ENCODE measurements at regions not wholly inside any gene's neighbourhood (a gene's known extent, or its start where the extent isn't known, plus 50 kb on each side); places are given as distances from the start of the nearest gene placed in this dataset.

DNA sequence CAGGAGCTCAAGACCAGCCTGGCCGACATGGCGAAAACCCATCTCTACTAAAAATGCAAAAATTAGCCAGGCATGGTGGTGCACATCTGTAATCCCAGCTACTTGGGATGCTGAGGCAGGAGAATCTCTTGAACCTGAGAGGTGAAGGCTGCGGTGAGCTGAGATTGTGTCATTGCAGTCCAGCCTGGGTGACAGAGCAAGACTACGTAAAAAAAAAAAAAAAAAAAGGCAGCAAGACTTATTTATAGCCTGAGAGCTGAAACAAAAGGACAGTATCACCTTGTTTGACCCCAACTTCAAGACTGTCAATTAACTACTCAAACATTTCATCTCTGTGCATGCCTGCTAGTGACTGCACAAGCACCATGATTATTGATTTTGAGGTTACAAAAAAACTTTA, 478.9 kb upstream of the GBE1 start:
- no peak overlapping the region for H3K27ac ChIP-seq (ENCODE audit: low read depth, low read length)
- no peaks in the 10 kb centered on the region for H3K27me3 ChIP-seq (ENCODE audit: control insufficient read depth, insufficient read depth, low read length)
- H3K9ac ChIP-seq (ENCODE audit: low read length) = no peak overlapping the region
- no peaks in the 10 kb centered on the region for H3K4me1 ChIP-seq (ENCODE audit: control insufficient read depth, insufficient read depth, low read length)
- no peak overlapping the region for H3K4me3 ChIP-seq (ENCODE audit: low read length)
- no peaks in the 10 kb centered on the region for H3K36me3 ChIP-seq (ENCODE audit: control insufficient read depth, insufficient read depth, low read length)

DNA sequence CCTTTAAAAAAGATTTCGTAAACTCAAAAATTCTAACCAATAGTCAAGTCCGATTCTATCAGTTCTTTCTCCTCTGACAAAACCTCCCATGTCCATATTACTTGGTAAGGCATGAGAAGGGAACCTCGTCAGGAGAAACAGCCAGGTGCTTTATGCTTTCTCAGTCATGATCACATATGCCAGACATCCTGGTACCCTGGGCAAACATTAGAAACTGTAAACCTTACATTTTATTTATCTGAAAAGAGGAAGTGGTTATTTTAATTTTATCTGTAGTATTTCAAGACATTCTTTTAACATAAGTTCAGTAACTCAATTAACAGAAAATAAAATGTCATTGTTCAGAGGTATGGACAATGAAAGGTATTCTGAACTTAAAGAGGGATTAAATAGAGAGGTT, 474.8 kb upstream of the GBE1 start:
- Histone ChIP-seq H3K9ac (ENCODE audit: low read length) (no peak overlapping the region), H3K27me3 (ENCODE audit: control insufficient read depth, insufficient read depth, low read length) (no peaks in the 10 kb centered on the region), H3K4me1 (ENCODE audit: control insufficient read depth, insufficient read depth, low read length) (no peaks in the 10 kb centered on the region), H3K36me3 (ENCODE audit: control insufficient read depth, insufficient read depth, low read length) (no peaks in the 10 kb centered on the region), H3K27ac (ENCODE audit: low read depth, low read length) (no peak overlapping the region), H3K4me3 (ENCODE audit: low read length) (no peak overlapping the region)

DNA sequence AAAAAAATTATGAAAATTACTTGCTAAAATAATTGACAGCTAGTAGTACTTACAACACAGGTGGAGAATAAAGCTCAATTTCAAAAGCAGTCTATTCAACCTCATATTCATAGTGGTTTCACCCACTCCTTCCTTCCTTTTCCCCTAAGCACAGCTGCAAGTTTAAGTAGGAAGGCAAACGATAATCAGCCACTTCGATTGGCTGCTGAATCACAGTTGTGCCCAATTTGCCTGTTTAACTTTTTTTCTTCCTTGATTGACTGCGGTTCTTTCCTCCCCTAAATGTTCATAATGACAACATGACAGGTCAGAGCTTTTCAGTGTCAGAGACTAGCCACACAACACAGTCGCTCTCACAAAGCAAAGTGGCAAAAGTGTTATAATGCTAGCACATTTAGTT, 468.0 kb upstream of the GBE1 start:
- H3K27me3 ChIP-seq (ENCODE audit: control insufficient read depth, insufficient read depth, low read length) = no peaks in the 10 kb centered on the region
- no peak overlapping the region for H3K9ac ChIP-seq (ENCODE audit: low read length)
- no peaks in the 10 kb centered on the region for H3K4me1 ChIP-seq (ENCODE audit: control insufficient read depth, insufficient read depth, low read length)
- no peak overlapping the region for H3K4me3 ChIP-seq (ENCODE audit: low read length)
- no peak overlapping the region for H3K27ac ChIP-seq (ENCODE audit: low read depth, low read length)
- H3K36me3 ChIP-seq (ENCODE audit: control insufficient read depth, insufficient read depth, low read length) = no peaks in the 10 kb centered on the region

DNA sequence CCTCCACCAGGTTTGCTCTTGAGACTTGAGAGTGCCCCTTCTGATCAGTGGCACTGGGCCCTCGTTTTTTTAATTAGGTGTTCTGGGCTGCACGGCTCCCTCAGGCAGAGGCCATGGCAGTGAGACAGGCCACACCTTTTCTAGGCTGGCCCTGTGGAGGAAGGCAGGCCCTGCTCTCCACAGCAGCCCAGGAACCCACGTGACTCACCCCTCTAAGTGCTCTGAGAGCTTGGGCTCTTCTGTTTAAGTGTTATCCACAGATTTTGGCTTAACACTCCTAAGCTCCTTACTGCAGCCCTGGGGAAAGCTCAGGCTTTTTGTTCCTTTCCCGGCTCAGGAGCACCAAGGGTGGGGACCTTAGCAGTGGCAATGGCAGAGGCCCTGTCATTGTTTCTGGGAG, 463.2 kb upstream of the GBE1 start:
- Histone ChIP-seq H3K9ac (ENCODE audit: low read length) (no peak overlapping the region), H3K27me3 (ENCODE audit: control insufficient read depth, insufficient read depth, low read length) (no peaks in the 10 kb centered on the region), H3K36me3 (ENCODE audit: control insufficient read depth, insufficient read depth, low read length) (no peaks in the 10 kb centered on the region), H3K4me1 (ENCODE audit: control insufficient read depth, insufficient read depth, low read length) (no peaks in the 10 kb centered on the region), H3K4me3 (ENCODE audit: low read length) (no peak overlapping the region), H3K27ac (ENCODE audit: low read depth, low read length) (no peak overlapping the region)

DNA sequence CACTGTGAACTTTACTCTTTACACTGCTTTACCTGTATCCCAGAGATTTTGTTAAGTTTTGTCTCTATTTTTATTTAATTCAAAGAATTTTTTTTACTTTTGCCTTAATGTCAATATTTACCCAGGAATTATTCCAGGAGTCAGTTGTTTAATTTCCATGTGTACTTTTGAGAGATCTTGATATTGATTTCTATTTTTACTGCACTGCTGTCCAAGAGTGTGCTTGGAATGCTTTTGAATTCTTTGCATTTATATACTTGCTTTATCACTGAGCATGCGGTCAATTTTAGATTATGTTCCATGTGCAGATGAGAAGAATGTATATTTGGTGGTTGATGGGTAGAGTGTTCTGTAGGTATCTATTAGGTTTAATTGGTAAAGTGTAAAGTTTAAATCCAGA, 461.0 kb upstream of the GBE1 start:
- H3K4me1 ChIP-seq (ENCODE audit: control insufficient read depth, insufficient read depth, low read length) = no peaks in the 10 kb centered on the region
- H3K36me3 ChIP-seq (ENCODE audit: control insufficient read depth, insufficient read depth, low read length) = no peaks in the 10 kb centered on the region
- no peak overlapping the region for H3K9ac ChIP-seq (ENCODE audit: low read length)
- H3K27me3 ChIP-seq (ENCODE audit: control insufficient read depth, insufficient read depth, low read length) = no peaks in the 10 kb centered on the region
- no peak overlapping the region for H3K27ac ChIP-seq (ENCODE audit: low read depth, low read length)
- H3K4me3 ChIP-seq (ENCODE audit: low read length) = no peak overlapping the region

DNA sequence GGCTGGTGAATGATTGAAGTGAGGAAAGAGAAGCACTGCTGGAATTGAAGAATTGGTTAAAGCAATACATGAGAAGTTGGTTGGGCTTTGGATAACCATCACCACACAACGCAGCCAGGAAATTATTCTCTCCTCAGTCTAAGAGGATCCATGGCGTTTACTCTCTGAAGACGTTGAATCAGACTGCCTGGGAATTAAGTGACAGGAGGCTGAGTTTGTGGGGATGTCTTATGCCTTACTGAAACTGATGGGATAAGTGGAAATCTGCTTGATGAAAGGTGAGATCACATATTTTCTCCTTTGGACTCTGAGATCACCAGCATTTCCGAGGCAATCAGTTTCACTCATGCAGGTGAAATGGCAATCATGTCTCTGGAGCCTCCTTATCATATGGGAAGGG, 456.1 kb upstream of the GBE1 start:
- Histone ChIP-seq H3K9ac (ENCODE audit: low read length) (no peak overlapping the region), H3K4me3 (ENCODE audit: low read length) (no peak overlapping the region), H3K27me3 (ENCODE audit: control insufficient read depth, insufficient read depth, low read length) (no peaks in the 10 kb centered on the region), H3K36me3 (ENCODE audit: control insufficient read depth, insufficient read depth, low read length) (no peaks in the 10 kb centered on the region), H3K4me1 (ENCODE audit: control insufficient read depth, insufficient read depth, low read length) (no peaks in the 10 kb centered on the region), H3K27ac (ENCODE audit: low read depth, low read length) (no peak overlapping the region)

DNA sequence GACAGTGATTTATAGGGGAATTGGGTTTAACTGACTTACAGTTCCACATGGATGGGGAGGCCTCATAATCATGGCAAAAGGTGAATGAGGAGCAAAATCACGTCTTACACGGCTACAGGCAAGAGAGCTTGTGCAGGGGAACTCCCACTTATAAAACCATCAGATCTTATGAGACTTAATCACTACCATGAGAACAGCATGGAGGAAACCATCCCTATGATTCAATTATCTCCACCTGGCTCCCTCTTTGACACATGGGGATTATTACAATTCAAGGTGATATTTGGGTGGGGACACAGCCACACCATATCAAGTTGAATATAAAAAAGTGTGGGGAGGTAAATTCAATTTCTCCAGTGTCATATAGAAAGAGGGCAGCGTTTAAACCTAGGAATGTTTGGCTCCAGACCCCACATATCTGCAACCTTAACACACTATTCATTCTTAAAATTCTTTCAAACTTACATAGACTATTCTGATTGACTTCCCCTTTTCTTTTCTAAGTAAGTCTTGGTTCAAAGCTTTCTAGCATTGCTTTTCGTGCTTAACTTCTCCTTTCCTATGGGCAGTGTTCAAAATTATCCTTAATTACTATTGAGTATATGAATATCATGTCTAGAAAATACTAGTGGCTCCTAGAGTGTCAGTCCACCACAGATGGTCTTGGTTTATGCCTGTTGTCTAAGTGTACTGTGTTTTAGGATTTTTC, 446.7 kb upstream of the GBE1 start:
- no peak overlapping the region for H3K9ac ChIP-seq (ENCODE audit: low read length)
- H3K36me3 ChIP-seq (ENCODE audit: control insufficient read depth, insufficient read depth, low read length) = no peaks in the 10 kb centered on the region
- no peaks in the 10 kb centered on the region for H3K27me3 ChIP-seq (ENCODE audit: control insufficient read depth, insufficient read depth, low read length)
- no peak overlapping the region for H3K27ac ChIP-seq (ENCODE audit: low read depth, low read length)
- H3K4me1 ChIP-seq (ENCODE audit: control insufficient read depth, insufficient read depth, low read length) = no peaks in the 10 kb centered on the region
- H3K4me3 ChIP-seq (ENCODE audit: low read length) = no peak overlapping the region

DNA sequence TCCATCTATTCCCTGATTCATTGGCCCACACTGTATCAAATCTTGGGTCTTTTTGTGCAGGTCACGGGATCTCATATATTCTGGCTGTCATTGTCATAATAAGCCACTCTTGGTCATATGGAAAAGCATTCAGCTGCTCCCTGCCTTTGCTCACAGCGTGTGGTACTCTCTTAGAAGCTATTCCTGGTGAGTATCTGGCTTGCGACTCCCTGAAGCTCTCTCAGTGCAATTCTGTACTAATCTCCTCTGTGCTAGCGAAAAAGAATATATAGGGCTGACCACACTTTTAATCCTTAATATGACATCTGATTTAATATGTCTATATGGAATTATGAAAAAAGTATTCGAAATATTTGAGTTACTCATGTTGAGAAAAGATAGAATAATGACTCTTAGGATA, 440.8 kb upstream of the GBE1 start:
- H3K36me3 ChIP-seq (ENCODE audit: control insufficient read depth, insufficient read depth, low read length) = no peaks in the 10 kb centered on the region
- no peaks in the 10 kb centered on the region for H3K27me3 ChIP-seq (ENCODE audit: control insufficient read depth, insufficient read depth, low read length)
- H3K4me1 ChIP-seq (ENCODE audit: control insufficient read depth, insufficient read depth, low read length) = no peaks in the 10 kb centered on the region
- no peak overlapping the region for H3K9ac ChIP-seq (ENCODE audit: low read length)
- no peak overlapping the region for H3K4me3 ChIP-seq (ENCODE audit: low read length)
- H3K27ac ChIP-seq (ENCODE audit: low read depth, low read length) = no peak overlapping the region

DNA sequence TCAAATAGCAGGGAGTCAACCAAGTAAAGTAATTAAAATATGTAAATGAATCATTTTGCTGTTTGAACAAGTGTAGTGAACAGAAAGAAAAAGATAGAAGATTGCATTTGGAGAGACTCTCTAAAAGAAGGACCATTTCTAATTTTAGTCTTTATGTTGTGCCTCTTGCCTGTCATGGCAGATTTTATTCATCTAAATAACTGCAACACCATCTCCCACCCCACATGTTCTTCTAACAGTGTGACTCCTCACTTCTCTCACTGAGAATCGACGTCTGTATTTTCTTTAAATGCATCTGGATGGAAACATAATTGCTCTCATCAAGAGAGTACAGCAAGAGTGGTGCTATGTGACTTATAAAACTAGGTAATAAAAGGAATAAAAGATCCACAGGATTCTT, 439.9 kb upstream of the GBE1 start:
- Histone ChIP-seq H3K9ac (ENCODE audit: low read length) (no peak overlapping the region), H3K36me3 (ENCODE audit: control insufficient read depth, insufficient read depth, low read length) (no peaks in the 10 kb centered on the region), H3K4me1 (ENCODE audit: control insufficient read depth, insufficient read depth, low read length) (no peaks in the 10 kb centered on the region), H3K4me3 (ENCODE audit: low read length) (no peak overlapping the region), H3K27ac (ENCODE audit: low read depth, low read length) (no peak overlapping the region), H3K27me3 (ENCODE audit: control insufficient read depth, insufficient read depth, low read length) (no peaks in the 10 kb centered on the region)

DNA sequence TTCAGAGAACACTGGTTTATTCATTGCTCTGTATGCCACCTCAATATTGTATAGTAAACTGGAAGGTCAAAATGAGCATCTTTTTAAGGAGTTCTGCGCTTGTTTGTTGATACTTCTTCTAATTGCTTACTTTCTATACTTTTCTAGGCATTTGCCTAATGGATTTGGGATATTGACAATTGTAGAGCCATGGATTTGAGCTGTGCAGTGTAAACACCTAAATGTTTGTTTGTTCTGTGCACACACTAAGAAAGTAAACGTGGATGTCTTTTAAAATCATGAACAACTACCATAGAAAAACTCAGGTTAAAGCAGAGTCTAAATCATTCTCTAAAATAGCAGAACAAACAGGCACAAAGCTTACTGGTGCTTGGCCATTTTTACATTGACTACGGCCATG, 436.6 kb upstream of the GBE1 start:
- no peaks in the 10 kb centered on the region for H3K27me3 ChIP-seq (ENCODE audit: control insufficient read depth, insufficient read depth, low read length)
- H3K9ac ChIP-seq (ENCODE audit: low read length) = no peak overlapping the region
- no peak overlapping the region for H3K4me3 ChIP-seq (ENCODE audit: low read length)
- H3K27ac ChIP-seq (ENCODE audit: low read depth, low read length) = no peak overlapping the region
- no peaks in the 10 kb centered on the region for H3K4me1 ChIP-seq (ENCODE audit: control insufficient read depth, insufficient read depth, low read length)
- no peaks in the 10 kb centered on the region for H3K36me3 ChIP-seq (ENCODE audit: control insufficient read depth, insufficient read depth, low read length)

DNA sequence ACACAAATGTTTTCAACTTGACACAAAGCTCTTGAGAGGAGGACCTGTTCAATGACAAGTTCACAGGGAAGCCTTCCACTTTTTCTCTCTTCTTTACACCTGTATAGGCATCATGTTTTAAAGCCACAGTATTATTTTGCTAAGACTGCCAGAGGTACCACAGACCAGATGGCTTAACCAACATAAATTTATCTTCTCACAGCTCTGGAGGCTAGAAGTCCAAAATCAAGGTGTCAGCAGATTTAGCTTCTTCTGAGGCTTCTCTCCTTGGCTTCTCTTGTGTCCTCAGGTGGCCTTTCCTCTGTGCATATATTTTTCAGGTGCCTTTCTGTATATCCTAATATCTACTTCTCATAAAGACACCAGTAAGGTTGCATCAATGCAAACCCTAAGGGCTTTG, 435.2 kb upstream of the GBE1 start:
- no peaks in the 10 kb centered on the region for H3K27me3 ChIP-seq (ENCODE audit: control insufficient read depth, insufficient read depth, low read length)
- H3K27ac ChIP-seq (ENCODE audit: low read depth, low read length) = no peak overlapping the region
- H3K4me3 ChIP-seq (ENCODE audit: low read length) = no peak overlapping the region
- no peaks in the 10 kb centered on the region for H3K36me3 ChIP-seq (ENCODE audit: control insufficient read depth, insufficient read depth, low read length)
- H3K4me1 ChIP-seq (ENCODE audit: control insufficient read depth, insufficient read depth, low read length) = no peaks in the 10 kb centered on the region
- no peak overlapping the region for H3K9ac ChIP-seq (ENCODE audit: low read length)

DNA sequence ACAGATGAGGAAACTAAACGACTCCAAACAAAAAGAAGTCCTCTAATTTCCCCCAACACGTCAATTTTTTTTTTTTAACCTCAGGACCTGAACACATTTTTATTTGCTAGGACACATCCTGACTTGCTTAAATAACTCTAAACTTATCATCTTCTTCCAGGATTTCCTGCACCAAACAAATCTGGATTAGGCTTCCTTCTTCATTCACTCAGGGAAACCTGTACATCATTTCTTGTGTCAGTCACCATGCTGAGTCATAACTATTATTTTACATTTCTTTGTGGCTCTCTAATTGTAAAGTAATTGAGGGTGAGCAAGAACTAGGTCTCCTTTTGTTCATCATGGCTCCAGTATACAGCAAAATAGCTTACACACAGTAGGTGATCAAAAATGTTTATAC, 433.4 kb upstream of the GBE1 start:
- no peaks in the 10 kb centered on the region for H3K4me1 ChIP-seq (ENCODE audit: control insufficient read depth, insufficient read depth, low read length)
- H3K36me3 ChIP-seq (ENCODE audit: control insufficient read depth, insufficient read depth, low read length) = no peaks in the 10 kb centered on the region
- H3K27ac ChIP-seq (ENCODE audit: low read depth, low read length) = no peak overlapping the region
- no peaks in the 10 kb centered on the region for H3K27me3 ChIP-seq (ENCODE audit: control insufficient read depth, insufficient read depth, low read length)
- H3K9ac ChIP-seq (ENCODE audit: low read length) = no peak overlapping the region
- no peak overlapping the region for H3K4me3 ChIP-seq (ENCODE audit: low read length)

DNA sequence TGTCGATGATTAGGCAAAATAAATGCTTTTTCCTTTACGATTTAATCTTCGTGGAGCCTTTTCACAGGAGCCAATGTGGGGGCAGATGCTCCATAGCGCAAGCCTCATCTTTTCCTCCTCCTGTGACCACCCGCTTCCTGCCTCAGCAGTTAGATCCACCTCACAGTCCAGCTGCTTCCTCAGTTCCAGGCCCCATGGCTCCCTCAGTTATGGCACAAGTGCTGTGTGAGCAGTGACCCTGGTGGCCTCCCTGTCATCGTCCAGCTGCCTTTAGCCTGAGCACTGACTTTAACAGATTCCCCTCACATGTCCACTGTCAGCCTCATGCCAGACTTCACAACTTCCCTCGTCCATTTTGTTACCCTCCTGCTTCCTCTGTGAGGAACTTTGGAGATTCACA, 424.6 kb upstream of the GBE1 start:
- H3K36me3 ChIP-seq (ENCODE audit: control insufficient read depth, insufficient read depth, low read length) = no peaks in the 10 kb centered on the region
- no peak overlapping the region for H3K27ac ChIP-seq (ENCODE audit: low read depth, low read length)
- H3K9ac ChIP-seq (ENCODE audit: low read length) = no peak overlapping the region
- no peaks in the 10 kb centered on the region for H3K27me3 ChIP-seq (ENCODE audit: control insufficient read depth, insufficient read depth, low read length)
- no peak overlapping the region for H3K4me3 ChIP-seq (ENCODE audit: low read length)
- H3K4me1 ChIP-seq (ENCODE audit: control insufficient read depth, insufficient read depth, low read length) = no peaks in the 10 kb centered on the region
